ENCODE measurements at regions not wholly inside any gene's neighbourhood (a gene's known extent, or its start where the extent isn't known, plus 50 kb on each side); places are given as distances from the start of the nearest gene placed in this dataset.
"Not testable (repeated sequence)": the region's sequence is repeated elsewhere in the genome, so short reads cannot be mapped to it uniquely, and the experiment has no call there.

DNA sequence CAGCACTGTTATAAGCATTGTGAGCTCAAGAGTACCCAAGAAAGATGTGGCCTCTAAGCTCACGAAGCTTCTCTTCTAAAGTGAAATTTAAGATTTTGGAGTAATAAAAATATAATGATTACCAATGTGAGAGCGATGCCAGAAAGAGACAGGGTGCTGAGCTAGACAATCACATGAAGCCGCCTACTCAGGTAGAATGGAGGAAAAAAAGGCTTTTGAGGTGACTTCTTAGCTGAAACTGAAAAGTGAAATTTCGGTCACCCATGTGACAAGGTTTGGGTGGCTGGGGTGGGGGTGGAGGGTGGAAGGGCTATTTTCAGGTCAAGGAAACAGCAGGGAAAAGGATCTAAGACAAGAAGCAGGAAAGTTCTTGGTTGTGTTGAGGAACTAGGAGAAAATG is 388.2 kb upstream of the WWC1 start:
- DNase-seq (ENCODE audit: low spot score), result no peak

DNA sequence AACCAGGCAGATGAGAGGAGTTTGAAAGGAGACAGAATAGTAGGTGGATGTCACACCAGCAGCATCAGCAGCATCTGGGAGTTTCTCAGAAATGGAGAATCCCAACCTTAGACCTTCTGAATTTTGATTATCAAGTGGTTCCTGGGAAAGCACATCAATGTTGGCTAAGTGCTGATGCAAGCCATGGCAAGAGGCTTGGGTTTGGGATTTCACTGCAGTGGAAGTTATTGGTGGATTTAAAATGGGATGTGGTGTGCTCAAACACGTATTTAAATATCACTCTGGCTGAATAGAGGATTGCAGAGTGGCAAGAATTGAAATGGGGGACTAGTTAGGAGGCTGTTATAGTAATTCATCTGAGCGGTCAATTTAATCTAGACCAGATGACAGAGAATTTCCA is 387.8 kb upstream of the WWC1 start:
- DNase-seq (ENCODE audit: low spot score), result no peak

DNA sequence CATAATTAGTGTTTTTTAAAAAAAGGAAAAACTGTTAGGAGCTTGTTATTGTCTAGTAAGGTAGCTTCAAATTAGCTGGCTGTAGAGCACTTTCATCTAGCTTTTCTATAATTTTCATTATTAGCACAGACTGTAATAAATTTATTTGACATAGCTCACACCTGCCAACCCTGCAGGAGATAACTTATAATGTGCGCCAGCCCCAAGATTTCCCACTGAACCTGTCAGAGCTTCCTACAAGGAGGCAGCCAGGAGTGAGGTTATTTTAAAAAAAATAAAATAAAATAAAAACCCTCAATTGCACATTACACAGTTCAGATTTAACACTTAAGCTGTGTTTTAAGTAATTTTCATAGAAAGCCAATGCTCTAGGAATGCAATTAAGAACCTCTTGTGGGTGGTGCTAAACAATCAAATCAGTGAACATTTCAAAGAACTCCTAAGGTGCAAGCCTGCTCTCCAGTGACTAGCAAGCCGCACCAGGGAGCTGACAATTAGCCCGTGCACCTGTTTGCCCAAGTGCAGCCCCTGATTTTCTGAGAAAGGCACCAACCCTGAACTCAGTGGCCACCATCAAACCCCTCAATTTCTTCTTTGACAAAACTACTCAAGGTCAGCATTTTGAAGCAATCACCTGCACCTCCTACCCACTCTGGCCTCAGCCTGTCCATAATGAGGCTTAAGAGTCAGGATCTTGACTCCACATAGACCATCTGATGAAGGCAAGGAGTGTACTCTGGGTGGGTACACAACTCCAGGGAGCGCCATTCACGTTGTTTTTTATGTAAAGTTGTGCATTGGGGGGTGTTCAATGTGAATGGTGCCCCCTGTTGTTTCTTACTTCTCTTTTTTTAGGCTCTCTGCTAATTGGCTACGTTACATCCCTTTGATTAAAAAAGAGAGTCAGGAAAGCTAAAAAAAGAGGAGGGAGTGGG is 385.3 kb upstream of the WWC1 start:
- DNase-seq (ENCODE audit: low spot score), result no peak

DNA sequence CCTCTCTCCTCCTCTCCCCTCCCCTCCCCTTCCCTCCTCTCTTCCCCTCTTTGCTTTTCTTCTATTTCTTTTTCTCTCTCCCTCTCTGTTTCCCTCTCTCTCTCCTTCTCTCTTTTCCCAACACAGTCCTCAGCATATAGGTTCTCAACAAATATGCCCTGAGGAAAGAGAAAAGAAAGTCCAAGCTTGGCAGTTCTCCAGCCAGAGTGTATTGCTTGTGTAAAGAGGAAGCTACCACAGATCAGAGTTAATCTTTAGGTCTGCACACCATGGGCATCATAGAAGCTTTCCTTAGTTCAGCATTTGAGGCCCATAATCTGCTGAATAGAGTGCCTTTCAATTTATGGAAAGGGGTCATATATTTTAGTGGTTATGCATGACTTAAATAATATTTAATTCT is 382.8 kb upstream of the WWC1 start:
- DNase-seq (ENCODE audit: low spot score), result no peak

DNA sequence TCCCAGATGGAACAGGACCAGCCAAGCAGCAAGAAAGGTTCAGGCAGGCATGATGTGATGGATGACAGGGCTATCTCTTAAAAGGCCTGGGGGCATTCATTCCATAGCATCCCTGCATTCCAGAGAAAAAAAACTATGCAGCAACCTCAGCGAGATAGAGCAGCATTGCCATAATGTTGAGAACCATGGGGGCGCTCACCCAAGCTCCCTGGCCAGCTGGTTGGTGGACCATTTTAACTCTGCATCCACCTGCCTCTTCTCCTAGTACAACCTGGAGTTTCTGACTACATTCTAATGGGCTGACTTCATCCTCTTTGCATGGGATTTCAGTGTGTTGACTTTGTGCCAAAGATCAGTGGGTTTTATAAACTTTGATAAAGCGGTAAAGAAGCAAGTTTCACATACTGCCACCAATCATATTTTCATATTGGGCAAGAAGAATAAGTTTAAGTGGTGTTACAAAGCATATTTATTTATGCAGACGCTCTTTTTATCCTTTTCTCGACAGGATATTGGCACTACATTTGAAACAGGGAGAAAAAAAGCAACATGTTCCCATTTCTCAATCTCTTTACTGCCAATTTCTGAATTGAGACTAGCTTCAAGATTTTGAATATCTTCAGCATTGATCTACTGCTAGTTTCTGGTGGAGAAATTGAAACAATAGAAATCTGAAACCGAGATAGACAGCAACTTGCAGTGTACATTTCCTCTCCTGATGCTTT is 378.3 kb upstream of the WWC1 start:
- DNase-seq (ENCODE audit: low spot score), result no peak

DNA sequence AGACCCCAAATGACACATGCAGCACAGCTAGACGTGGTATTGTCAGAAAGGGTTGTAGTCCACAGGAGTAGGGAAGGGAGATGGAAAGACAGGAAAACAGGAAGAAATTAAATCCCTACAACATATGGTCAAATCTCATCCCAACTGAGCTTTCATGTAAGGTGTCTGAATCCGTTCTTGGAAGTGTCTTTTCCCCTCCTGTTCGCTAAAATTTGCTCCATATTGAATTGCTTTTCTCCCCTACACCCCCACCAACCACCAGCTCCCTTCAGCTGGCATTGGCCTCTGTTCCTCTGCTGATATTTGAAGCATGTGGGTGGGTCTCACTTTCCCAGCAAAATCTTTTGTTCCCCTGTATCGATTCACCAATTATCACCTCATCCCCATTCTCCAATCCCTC is 376.2 kb upstream of the WWC1 start:
- no peak for DNase-seq (ENCODE audit: low spot score)

DNA sequence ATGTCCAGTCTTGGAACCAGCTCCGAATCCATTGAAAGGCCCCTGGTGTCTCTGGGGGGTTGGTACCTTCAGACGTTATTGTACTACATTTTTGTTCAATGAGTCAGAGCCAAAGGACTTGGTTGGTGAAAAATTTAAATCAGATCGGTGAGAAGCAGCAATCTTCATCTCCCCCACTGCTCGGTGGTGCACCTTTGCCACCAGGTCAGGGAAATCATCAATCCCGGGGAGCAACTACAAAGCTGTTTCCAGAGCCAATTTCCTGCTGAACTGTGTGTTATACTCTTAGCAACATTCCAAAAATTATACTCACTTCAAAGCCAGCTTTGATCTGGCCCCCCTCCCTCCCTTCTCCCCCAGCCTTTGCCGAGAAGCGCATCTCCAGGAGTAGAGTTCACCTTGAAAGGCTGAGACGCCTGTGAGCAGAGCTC is 375.2 kb upstream of the WWC1 start:
- no peak for DNase-seq (ENCODE audit: low spot score)

DNA sequence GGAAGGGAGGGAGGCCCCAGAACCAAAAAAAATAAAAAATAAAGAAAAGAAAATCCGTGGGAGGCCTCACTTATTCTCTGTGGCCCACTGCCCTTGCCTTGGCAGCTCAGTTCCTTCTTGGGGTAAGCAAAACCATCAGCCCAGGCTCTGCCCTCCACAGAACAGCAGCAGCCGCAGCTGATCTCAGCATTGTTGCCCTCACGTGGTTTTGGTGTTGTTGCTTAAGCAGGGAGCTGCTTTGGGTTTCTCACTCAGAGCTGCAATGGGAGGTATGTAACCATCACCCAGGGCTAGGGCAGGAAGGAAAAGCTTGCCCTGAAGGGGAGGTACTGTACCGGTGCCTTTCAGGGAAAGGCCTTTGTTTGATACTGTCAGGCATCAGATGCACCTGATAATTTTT is 374.7 kb upstream of the WWC1 start:
- DNase-seq (ENCODE audit: low spot score), result no peak

DNA sequence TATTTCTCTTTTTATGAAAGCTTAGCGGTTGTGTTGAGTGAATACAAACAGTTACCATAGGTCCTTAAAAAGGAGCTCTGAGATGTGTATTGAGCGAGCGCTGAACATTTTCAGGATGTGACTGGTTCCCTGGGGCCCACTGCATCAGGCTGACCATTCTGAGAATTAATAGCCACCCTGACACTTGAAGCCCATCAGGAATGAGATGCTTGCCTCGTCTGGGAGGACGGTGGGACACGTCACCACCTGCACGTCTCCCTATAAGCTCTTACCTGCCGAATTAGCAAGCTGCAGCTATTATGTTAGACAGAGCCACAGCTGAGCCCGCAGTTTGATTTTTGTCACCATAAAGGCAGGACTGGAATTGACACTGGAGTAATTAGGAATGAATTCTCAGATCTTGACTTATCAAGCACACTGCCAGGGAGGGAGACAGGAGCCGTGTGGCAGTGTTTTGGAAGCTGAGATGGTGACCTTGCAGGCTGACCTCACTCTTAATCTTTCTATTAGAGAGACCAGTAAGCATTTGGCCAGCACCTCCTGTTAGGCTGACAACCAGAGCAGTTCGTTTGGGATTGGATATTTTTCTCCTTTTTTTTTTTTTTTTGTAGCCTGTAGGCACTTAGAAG is 373.1 kb upstream of the WWC1 start:
- no peak for DNase-seq (ENCODE audit: low spot score)

DNA sequence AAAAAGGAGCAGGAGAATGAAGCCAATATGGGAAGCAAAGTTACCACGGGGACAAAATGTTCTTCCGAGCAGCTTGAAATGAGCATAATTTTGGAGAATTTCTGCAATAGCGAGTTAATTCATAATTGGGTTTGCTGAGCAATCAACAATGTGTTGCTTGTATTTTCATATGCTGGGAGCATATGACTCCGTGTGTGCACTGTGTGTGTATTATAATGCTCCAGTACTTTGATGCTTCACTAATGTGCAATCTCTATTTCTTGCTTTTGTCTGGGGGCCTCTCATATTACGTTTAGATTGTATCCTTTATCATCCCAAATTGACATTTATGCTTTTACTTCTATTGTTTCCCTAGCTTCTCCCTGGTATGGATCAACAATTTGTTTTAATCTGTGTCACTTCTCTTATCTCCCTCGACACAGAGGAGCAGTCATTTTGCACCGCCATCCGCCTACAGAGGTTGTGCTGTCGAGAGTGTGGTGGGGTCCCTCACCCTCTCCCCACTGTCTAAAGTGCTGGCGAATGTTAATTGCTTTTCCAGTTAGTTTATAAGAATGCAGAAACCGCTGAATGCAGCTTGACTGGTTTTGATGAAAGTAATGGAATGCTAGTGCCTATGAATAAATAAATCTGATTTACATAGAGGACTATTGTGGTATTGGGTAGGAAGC is 372.5 kb upstream of the WWC1 start:
- DNase-seq (ENCODE audit: low spot score), result no peak

DNA sequence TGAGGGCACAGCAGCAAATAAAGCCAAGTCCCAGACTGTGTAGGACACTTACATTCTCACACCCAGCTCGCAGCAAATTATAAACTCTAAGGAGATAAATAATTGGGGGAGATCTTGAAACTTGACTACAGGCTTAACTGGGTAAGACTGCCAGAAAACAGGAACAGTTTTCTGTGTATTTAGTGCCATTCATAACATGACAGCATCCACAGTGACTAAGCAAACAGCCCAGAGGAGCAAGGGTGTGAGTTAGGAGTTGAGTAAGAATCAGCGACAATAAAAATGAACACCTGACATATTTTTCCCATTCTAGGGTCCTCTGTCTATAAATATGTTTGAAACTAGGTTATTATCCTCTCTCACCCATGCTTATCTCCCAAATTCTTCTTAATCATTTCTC is 370.9 kb upstream of the WWC1 start:
- DNase-seq (ENCODE audit: low spot score), result no peak

DNA sequence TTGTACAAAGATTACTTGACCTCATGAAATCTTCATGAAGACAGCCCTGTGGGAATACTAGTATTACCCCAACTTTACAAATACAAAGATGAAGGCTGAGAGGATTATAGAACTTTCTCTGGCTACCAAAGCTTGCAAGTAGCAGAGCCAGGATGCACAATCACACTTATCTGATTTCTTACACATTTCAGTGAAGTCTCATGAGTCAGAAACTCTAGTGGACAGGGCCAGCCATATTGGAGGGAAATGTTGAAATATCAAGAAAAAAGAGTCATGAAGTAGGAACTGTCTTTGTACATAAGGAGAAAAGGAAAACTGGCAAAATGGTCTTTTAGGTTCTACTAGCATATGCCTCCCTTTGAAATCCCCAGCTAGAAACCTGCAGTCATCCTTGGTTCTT is 369.6 kb upstream of the WWC1 start:
- DNase-seq (ENCODE audit: low spot score), result no peak

DNA sequence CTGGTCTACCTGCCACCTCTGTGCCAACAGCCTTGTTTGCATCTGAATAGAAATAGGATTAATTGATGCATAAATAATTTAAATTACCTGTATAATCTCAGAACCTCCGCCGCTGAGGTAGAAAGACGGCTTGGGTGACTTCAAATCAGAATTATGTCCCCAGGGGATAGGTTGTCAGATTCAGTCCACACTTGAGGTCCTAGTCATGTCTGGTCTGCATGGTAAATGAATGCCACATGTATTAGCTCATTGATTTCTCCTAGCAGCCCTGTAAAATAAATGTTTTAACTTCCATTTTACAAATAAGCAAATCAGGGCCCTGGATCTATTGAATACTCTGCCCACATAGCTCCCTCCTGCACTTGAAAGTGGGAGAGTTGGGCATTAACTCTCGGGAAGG is 368.0 kb upstream of the WWC1 start:
- DNase-seq (ENCODE audit: low spot score), result no peak

DNA sequence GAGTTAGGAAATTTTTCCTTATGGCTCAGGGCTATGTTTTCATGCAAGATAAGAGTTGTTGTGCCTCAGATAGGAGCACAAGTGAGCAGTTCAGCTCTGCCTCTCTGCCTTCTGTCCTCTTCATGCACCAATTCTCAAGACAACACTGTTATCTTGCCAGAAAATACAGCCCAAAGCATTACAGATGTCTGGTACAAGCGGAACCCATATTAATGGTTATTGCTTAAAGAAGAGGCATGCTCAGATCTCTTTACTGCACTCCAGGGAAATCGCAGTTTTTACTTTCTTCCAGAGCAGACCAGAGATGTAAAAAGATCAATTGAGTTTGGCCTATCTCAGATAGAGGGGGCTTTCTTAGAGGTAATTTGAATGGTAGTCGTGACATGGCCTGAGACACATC is 361.6 kb upstream of the WWC1 start:
- no peak for DNase-seq (ENCODE audit: low spot score)

DNA sequence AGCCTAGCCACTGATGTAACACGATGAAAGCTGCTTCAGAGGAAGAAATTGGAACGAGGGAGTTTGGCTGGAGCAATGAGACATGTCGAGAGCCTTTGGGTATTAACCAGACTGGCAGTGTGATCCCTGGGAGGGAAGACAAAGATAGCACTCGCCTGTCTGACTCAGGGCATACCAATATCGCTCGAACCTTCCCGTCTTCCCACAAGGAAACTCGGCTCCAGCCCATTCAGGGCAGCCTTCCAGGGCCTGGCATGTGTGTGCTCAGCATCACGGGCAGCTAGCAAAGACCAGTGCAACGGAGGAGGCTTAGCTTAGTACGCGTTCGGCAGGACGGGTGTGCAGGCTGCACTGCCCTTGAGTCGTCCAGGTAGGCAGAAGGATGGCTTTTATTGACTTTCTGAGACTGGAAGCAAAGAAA is 356.9 kb upstream of the WWC1 start:
- no peak for DNase-seq (ENCODE audit: low spot score)

DNA sequence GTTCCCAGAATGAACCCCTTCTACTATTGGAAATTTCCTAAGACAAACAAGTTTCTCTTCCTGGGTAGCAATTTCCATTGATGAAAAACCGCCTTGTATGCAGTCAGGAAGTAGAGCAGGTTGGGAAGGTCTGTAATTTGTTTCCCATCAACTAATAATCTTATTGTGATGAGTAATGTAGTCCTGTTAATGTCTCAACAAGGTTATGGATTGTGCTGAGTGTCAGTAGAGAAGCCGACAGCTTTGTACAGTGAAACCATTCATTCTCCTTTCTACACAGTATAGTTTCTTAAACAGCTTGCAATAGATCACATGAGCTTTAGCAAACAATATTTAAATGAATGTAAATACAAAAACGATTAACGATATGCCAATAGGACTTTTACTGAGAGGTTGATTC is 355.4 kb upstream of the WWC1 start:
- DNase-seq (ENCODE audit: low spot score), result no peak

DNA sequence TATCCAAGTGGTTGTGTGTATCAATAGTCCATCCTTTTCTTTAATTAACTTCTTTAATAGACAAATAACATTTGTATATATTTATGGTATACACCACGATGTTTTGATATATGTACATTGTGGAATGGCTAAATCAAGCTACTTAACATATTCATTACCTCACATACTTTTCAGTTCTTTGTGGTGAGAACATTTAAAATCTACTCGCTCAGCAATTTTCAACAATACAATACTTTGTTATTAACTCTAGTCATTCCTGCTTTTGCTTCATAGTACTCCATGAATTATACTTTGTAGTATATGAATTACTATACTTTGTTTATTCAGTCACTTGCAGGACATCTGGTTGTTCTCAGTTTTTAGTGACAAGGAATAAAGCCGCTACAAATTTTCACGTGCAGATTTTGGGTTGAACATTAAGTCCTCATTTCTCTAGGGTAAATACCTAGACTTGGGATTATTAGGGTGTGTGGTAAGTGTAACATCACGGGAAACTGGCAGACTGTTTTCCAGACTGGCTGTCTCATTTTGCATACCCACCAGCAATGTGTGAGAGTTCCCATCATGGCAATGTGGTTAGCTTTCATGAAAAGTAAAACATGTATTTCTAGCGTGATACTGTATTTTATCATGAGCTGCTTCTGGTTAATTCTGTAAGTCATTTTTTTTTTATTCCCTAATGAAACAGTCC is 354.4 kb upstream of the WWC1 start:
- DNase-seq (ENCODE audit: low spot score), result no peak

DNA sequence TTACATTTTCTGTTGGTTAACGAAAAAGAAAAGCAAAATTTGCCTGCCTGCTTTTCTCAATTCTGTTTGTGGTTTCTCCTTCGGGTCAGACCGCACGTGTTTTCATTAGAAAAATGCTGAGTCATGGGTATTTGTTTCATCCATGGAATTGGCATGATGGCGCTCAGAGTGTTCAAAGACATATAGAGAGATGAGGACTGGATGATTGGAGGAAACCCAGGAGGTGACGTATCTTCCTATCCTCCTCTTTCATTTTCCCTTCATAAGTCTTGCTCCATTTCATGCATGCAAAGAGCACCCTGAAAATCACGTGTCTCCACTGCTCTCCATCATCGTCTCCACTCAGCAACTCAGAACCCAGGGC is 353.8 kb upstream of the WWC1 start:
- DNase-seq (ENCODE audit: low spot score), result no peak

DNA sequence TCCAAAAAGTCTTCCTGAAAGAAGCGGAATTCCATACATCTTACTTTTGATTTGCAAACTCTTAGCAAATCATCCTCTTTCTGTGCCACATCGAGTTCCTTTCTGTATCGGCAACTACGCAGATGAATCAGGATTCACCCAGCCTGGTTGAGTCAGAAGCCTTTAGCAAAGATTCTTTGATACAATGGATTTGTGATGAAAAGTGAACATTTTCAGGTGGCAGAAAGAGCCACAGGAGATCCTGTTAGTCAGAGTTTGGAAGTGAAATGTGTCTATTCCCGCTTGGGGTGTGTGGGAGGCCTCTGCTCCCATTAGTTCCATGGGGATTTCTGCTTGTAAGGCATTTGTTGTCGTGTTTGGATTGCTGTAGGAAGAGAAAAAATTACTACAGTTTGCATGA is 351.8 kb upstream of the WWC1 start:
- no peak for DNase-seq (ENCODE audit: low spot score)

DNA sequence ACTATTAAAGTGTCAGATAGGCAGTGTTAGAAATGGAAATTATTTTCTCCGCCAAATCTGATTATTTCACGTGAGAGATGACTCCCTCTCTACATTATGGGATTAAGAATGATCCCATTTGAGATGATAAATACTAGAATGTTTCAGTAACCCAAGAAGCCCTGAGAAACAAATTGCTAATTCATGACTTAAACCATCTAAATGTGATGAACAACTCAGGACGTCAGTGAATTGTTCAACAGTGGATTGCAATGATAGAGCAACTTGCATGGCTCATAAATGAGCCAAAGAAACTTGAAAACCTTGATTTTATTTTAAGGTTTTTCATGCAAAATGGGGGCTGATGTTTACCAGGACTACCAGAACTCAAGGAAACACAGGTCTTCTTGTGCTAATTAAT is 350.5 kb upstream of the WWC1 start:
- DNase-seq (ENCODE audit: low spot score), result no peak

DNA sequence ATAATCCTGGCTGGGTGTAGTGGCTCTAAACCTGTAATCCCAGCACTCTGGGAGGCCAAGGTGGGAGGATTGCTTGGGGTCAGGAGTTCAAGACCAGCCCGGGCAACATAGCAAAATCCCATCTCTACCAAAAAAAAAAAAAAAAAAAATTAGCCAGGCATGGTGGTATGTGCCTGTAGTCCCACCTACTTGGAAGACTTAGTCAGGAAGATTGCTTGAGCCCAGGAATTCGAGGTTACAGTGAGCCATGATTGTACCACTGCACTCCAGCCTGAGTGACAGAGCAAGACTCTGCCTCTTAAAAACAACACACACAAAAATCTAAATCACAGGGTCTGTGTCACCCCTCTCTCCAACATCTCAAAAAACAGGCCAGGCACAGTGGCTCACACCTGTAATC is 349.9 kb upstream of the WWC1 start:
- not testable (repeated sequence) for DNase-seq (ENCODE audit: low spot score)

DNA sequence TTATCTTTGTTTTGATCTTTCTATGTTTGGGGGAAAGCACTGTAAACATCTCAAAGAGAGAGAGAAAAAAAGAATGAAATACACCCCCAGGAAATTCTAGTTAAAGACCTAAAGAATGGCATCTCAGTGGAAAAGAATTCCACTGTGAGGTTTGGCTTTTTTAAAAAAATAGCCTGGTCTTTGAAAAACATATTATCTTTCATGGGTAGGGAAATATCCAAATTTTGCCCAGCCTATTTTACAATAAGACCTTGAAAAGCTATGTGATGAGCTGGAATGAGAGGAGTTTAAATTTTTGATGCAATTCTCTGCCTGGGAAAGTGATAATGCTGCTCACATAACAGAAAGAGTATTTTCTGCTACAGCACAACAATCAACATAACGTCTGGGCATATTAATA is 348.1 kb upstream of the WWC1 start:
- no peak for DNase-seq (ENCODE audit: low spot score)

All from COLO829 (cell line).